IMR-90 (cell line): ENCODE measurements at regions not wholly inside any gene's neighbourhood (a gene's known extent, or its start where the extent isn't known, plus 50 kb on each side); places are given as distances from the start of the nearest gene placed in this dataset.

Experiments used
- ATAC-seq: fragments of 200-7000 bp; cut with Tn5 transposase; 2 replicates; pipeline ENCODE4 v1.9.1; 2020; ENCODE audit warnings: low read depth, mild to moderate bottlenecking, moderate library complexity
- BruUV-seq: library from RNA; stranded (reverse); fragments of 400-500 nt; replicated peaks from 2 replicates; lab custom pipeline; 2021; lab: Mats Ljungman, UMichigan
- CTCF ChIA-PET: fragments of 300-600 bp; formaldehyde crosslinking; extraction: SDS; loops from one replicate; lab custom pipeline; 2021; ENCODE audit warnings: antibody characterized with exemption; lab: Yijun Ruan, JAX
- POLR2A ChIA-PET: fragments of 300-600 bp; sonication (Branson Sonifier 250); formaldehyde crosslinking; loops from one replicate; lab custom pipeline; 2022; ENCODE audit warnings: antibody characterized with exemption; ENCODE audit not compliant: unreplicated experiment; lab: Charles Lee
- DNase-seq: peaks from one replicate; pipeline ENCODE4 v3.0.0; 2013
- H2AFZ ChIP-seq: replicated peaks from 2 replicates; pipeline ENCODE3; 2013; ENCODE audit warnings: low read length, mild to moderate bottlenecking; ENCODE audit not compliant: poor library complexity
- H2AK5ac ChIP-seq: 2 replicates; pipeline ENCODE4 v1.6.1; 2013; ENCODE audit warnings: low read depth, low read length, inconsistent platforms
- H2AK9ac ChIP-seq: replicated peaks from 2 replicates; pipeline ENCODE3; 2013; ENCODE audit warnings: mild to moderate bottlenecking, low read depth, low read length, moderate library complexity; ENCODE audit not compliant: poor library complexity
- H2BK120ac ChIP-seq: 2 replicates; pipeline ENCODE4 v1.6.1; 2013; ENCODE audit warnings: low read depth, low read length, inconsistent platforms
- H2BK15ac ChIP-seq: 3 replicates; pipeline ENCODE4 v1.6.1; 2013; ENCODE audit warnings: low read depth, low read length, inconsistent platforms
- H2BK20ac ChIP-seq: 2 replicates; pipeline ENCODE4 v1.6.1; 2013; ENCODE audit warnings: low read depth, mild to moderate bottlenecking, inconsistent platforms, low read length, moderate library complexity
- H2BK5ac ChIP-seq: 2 replicates; pipeline ENCODE4 v1.6.1; 2013; ENCODE audit warnings: mild to moderate bottlenecking, low read depth, low read length, inconsistent platforms; ENCODE audit not compliant: poor library complexity, severe bottlenecking
- H3K14ac ChIP-seq: replicated peaks from 2 replicates; pipeline ENCODE4 v1.6.1; 2013; ENCODE audit warnings: low read depth, low read length, inconsistent platforms
- H3K18ac ChIP-seq: 2 replicates; pipeline ENCODE4 v1.6.1; 2013; ENCODE audit warnings: low read depth, low read length, control low read depth
- H3K23ac ChIP-seq: 2 replicates; pipeline ENCODE4 v1.6.1; 2013; ENCODE audit warnings: low read depth, low read length, inconsistent platforms
- H3K27ac ChIP-seq: 2 replicates; pipeline ENCODE4 v1.5.1; 2013; ENCODE audit warnings: mild to moderate bottlenecking, control low read depth, low read length; ENCODE audit not compliant: insufficient read depth
- H3K27me3 ChIP-seq: 2 replicates; pipeline ENCODE4 v1.6.1; 2013; ENCODE audit warnings: low read length; ENCODE audit not compliant: control insufficient read depth, insufficient read depth
- H3K36me3 ChIP-seq: 2 replicates; pipeline ENCODE4 v1.6.1; 2013; ENCODE audit warnings: low read length, mixed read lengths; ENCODE audit not compliant: control insufficient read depth, insufficient read depth
- H3K4ac ChIP-seq: 2 replicates; pipeline ENCODE4 v1.6.1; 2013; ENCODE audit warnings: low read depth, low read length, inconsistent platforms
- H3K4me1 ChIP-seq: 2 replicates; pipeline ENCODE4 v1.6.1; 2013; ENCODE audit warnings: low read length, mixed read lengths; ENCODE audit not compliant: control insufficient read depth, insufficient read depth
- H3K4me2 ChIP-seq: 2 replicates; pipeline ENCODE4 v1.6.1; 2013; ENCODE audit warnings: low read depth, mild to moderate bottlenecking, control low read depth, low read length, moderate library complexity
- H3K4me3 ChIP-seq: 2 replicates; pipeline ENCODE4 v1.5.1; 2013; ENCODE audit warnings: low read depth, mild to moderate bottlenecking, control low read depth, low read length, moderate library complexity; ENCODE audit not compliant: insufficient read depth
- H3K56ac ChIP-seq: 2 replicates; pipeline ENCODE4 v1.6.1; 2013; ENCODE audit warnings: low read length, inconsistent platforms; ENCODE audit not compliant: insufficient read depth; ENCODE audit errors: extremely low read depth
- H3K79me1 ChIP-seq, 2 experiments: 2 replicates each; pipeline ENCODE4 v1.6.1; 2013; ENCODE audit warnings: low read length in 2 of 2, inconsistent platforms in 1 of 2, low read depth in 1 of 2
- H3K9ac ChIP-seq: 2 replicates; pipeline ENCODE4 v1.6.1; 2013; ENCODE audit warnings: low read depth, low read length, control low read depth
- H3K9me1 ChIP-seq: 2 replicates; pipeline ENCODE4 v1.6.1; 2013; ENCODE audit warnings: low read length, inconsistent platforms; ENCODE audit not compliant: insufficient read depth
- H3K9me3 ChIP-seq: 2 replicates; pipeline ENCODE4 v1.6.1; 2013; ENCODE audit warnings: low read length; ENCODE audit not compliant: control insufficient read depth, insufficient read depth
- H4K20me1 ChIP-seq: 2 replicates; pipeline ENCODE4 v1.6.1; 2013; ENCODE audit warnings: low read length, inconsistent platforms; ENCODE audit not compliant: insufficient read depth
- H4K5ac ChIP-seq: 2 replicates; pipeline ENCODE4 v1.6.1; 2013; ENCODE audit warnings: mild to moderate bottlenecking, low read depth, low read length, control low read depth
- H4K8ac ChIP-seq, 2 experiments: 2 replicates each; pipeline ENCODE4 v1.6.1; 2013; ENCODE audit warnings: low read depth in 2 of 2, low read length in 2 of 2, control low read depth in 1 of 2, inconsistent platforms in 1 of 2
- H4K91ac ChIP-seq: 2 replicates; pipeline ENCODE4 v1.6.1; 2013; ENCODE audit warnings: low read depth, low read length, inconsistent platforms; ENCODE audit not compliant: insufficient read depth
- BHLHE40 ChIP-seq: fragments of 150-350 bp; IDR thresholded peaks from 2 replicates; pipeline ENCODE4 v1.6.1; 2016; ENCODE audit warnings: mild to moderate bottlenecking, low read depth, low read length
- CEBPB ChIP-seq: IDR thresholded peaks from 2 replicates; pipeline ENCODE4 v1.6.1; 2012; ENCODE audit warnings: low read depth, low read length, improper control_type of control experiment
- CHD1 ChIP-seq: IDR thresholded peaks from 2 replicates; pipeline ENCODE4 v1.6.1; 2012; ENCODE audit warnings: low read depth, low read length, improper control_type of control experiment
- FOS ChIP-seq: fragments of 150-350 bp; IDR thresholded peaks from 2 replicates; pipeline ENCODE4 v1.6.1; 2016; ENCODE audit warnings: low read depth, low read length
- MAFK ChIP-seq: IDR thresholded peaks from 2 replicates; pipeline ENCODE4 v1.6.1; 2012; ENCODE audit warnings: low read depth, low read length, improper control_type of control experiment
- MXI1 ChIP-seq: IDR thresholded peaks from 2 replicates; pipeline ENCODE4 v1.6.1; 2012; ENCODE audit warnings: low read depth, mild to moderate bottlenecking, low read length, moderate library complexity, borderline replicate concordance
- NFE2L2 ChIP-seq: fragments of 150-350 bp; IDR thresholded peaks from 2 replicates; pipeline ENCODE4 v1.6.1; 2016; ENCODE audit warnings: low read depth, mild to moderate bottlenecking, low read length
- POLR2A ChIP-seq: IDR thresholded peaks from 2 replicates; pipeline ENCODE4 v1.6.1; 2012; ENCODE audit warnings: mild to moderate bottlenecking, low read depth, low read length
- WGBS, 2 experiments: methylation state at CpG; one replicate each; pipeline versions ENCODE4 v1.1.5 to v1.1.7; 2013; ENCODE audit warnings: missing lambda C conversion rate in 2 of 2; ENCODE audit not compliant: insufficient read length in 1 of 2; ENCODE audit errors: extremely low coverage in 2 of 2; 5-methylcytosine and 5-hydroxymethylcytosine counted together
- dilution Hi-C: fragments of 300-500 bp; cut with HindIII; formaldehyde crosslinking; loops from one replicate; pipeline ENCODE4 v1.14.3; 2018; ENCODE audit warnings: low sequenced_read_pairs; ENCODE audit not compliant: unreplicated experiment
- in situ Hi-C: fragments of 300-500 bp; cut with MboI; formaldehyde crosslinking; loops from 3 replicates; pipeline ENCODE4 v1.14.3; 2019; ENCODE audit warnings: low sequenced_read_pairs, inconsistent platforms, mixed read lengths
- intact Hi-C: fragments of 100-400 bp; cut with micrococcal nuclease; formaldehyde crosslinking; loops from 2 replicates; pipeline ENCODE4 v1.10.0; 2022
- TF ChIP-seq, protein P1 (sequence below): conservative IDR thresholded peaks from 2 replicates; pipeline ENCODE4 v1.5.1; 2012; ENCODE audit warnings: mild to moderate bottlenecking, low read depth, low read length, improper control_type of control experiment
- TF ChIP-seq, protein P2 (sequence below): fragments of 150-350 bp; IDR thresholded peaks from 2 replicates; pipeline ENCODE4 v1.6.1; 2016; ENCODE audit warnings: low read depth, mild to moderate bottlenecking, low read length, moderate library complexity, borderline replicate concordance
- TF ChIP-seq, protein P3 (sequence below): fragments of 150-350 bp; IDR thresholded peaks from 2 replicates; pipeline ENCODE4 v1.6.1; 2017; ENCODE audit warnings: mild to moderate bottlenecking, antibody characterized with exemption, low read length, low read depth

DNA sequence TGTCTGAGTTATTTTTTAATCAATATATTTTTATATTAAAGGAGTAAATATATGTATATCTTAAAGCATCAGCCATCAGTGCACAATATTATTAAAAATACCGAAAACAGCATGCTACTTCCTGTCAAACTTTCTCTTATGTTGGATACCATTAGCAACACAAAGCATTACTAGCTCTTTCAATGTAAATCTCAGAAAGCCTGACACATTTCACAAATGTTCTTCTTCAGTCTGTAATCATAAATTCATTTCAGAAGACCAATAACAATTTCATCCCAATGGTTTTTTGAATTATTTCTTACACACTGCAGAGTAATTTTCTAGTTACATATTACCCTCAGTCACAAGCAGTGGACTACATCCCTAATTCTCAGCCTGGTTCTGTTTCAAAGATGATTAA lies 226.9 kb downstream of the LRRK2 start:
- intact Hi-C loops: no loop called here
- Histone ChIP-seq H3K4me1 (no peaks in the 10 kb centered on the region), H4K20me1 (no peaks in the 10 kb centered on the region), H2BK15ac (no peak overlapping the region), H2AK9ac (no peak overlapping the region), H3K27me3 (no peaks in the 10 kb centered on the region), H3K9ac (no peak overlapping the region), H2BK120ac (no peak overlapping the region), H2AK5ac (no peak overlapping the region), H3K79me1 (no peaks in the 10 kb centered on the region), H4K91ac (no peak overlapping the region), H4K8ac (no peak overlapping the region), H3K14ac (no peak overlapping the region), H3K23ac (no peak overlapping the region), H3K4ac (no peak overlapping the region), H3K36me3 (no peaks in the 10 kb centered on the region), H3K56ac (no peak overlapping the region), H3K9me1 (no peaks in the 10 kb centered on the region), H2BK5ac (no peak overlapping the region), H3K9me3 (no peaks in the 10 kb centered on the region; the same call in 1 of the 2 replicates), H2BK20ac (no peak overlapping the region), H3K18ac (no peak overlapping the region), H3K4me3 (no peak overlapping the region), H2AFZ (no peak overlapping the region), H3K4me2 (no peak overlapping the region), H4K5ac (no peak overlapping the region), H3K27ac (no peak overlapping the region)
- DNase-seq: no peak
- no peak for TF ChIP-seq CHD1
- TF ChIP-seq, protein P1, sequence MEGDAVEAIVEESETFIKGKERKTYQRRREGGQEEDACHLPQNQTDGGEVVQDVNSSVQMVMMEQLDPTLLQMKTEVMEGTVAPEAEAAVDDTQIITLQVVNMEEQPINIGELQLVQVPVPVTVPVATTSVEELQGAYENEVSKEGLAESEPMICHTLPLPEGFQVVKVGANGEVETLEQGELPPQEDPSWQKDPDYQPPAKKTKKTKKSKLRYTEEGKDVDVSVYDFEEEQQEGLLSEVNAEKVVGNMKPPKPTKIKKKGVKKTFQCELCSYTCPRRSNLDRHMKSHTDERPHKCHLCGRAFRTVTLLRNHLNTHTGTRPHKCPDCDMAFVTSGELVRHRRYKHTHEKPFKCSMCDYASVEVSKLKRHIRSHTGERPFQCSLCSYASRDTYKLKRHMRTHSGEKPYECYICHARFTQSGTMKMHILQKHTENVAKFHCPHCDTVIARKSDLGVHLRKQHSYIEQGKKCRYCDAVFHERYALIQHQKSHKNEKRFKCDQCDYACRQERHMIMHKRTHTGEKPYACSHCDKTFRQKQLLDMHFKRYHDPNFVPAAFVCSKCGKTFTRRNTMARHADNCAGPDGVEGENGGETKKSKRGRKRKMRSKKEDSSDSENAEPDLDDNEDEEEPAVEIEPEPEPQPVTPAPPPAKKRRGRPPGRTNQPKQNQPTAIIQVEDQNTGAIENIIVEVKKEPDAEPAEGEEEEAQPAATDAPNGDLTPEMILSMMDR: no peak
- no peak for TF ChIP-seq POLR2A
- TF ChIP-seq FOS: no peak
- TF ChIP-seq NFE2L2: no peak
- no peak for TF ChIP-seq BHLHE40
- TF ChIP-seq, protein P2, sequence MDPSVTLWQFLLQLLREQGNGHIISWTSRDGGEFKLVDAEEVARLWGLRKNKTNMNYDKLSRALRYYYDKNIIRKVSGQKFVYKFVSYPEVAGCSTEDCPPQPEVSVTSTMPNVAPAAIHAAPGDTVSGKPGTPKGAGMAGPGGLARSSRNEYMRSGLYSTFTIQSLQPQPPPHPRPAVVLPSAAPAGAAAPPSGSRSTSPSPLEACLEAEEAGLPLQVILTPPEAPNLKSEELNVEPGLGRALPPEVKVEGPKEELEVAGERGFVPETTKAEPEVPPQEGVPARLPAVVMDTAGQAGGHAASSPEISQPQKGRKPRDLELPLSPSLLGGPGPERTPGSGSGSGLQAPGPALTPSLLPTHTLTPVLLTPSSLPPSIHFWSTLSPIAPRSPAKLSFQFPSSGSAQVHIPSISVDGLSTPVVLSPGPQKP: no peak
- TF ChIP-seq MXI1: no peak
- TF ChIP-seq, protein P3, sequence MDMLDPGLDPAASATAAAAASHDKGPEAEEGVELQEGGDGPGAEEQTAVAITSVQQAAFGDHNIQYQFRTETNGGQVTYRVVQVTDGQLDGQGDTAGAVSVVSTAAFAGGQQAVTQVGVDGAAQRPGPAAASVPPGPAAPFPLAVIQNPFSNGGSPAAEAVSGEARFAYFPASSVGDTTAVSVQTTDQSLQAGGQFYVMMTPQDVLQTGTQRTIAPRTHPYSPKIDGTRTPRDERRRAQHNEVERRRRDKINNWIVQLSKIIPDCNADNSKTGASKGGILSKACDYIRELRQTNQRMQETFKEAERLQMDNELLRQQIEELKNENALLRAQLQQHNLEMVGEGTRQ: no peak
- no peak for TF ChIP-seq CEBPB
- TF ChIP-seq MAFK: no peak
- POLR2A ChIA-PET: no interaction called here
- in situ Hi-C loops: no loop called here
- no TSS peak for BruUV-seq
- no peak for ATAC-seq
- CTCF ChIA-PET: no interaction called here
- dilution Hi-C loops: no loop called here
- no CpG with 5 or more reads among the region's 1 CpG for WGBS, 2 experiments
